ENCODE measurements at regions not wholly inside any gene's neighbourhood (a gene's known extent, or its start where the extent isn't known, plus 50 kb on each side); places are given as distances from the start of the nearest gene placed in this dataset.

GRCh38 chr6:166774770-166775169 is 147.7 kb upstream of the RPS6KA2 start:
- DNase-seq (ENCODE audit: low read depth), result no peak

GRCh38 chr6:166774292-166774691 is 147.2 kb upstream of the RPS6KA2 start:
- DNase-seq (ENCODE audit: low read depth), result no peak

- no peak for DNase-seq (ENCODE audit: low read depth)
Observed at GRCh38 chr6:166772518-166772917, 145.5 kb upstream of the RPS6KA2 start.

- no peak for DNase-seq (ENCODE audit: low read depth)
Observed at GRCh38 chr6:166771701-166772100, 144.7 kb upstream of the RPS6KA2 start.

- DNase-seq (ENCODE audit: low read depth), result no peak
Observed at GRCh38 chr6:166770216-166771116, 143.4 kb upstream of the RPS6KA2 start.

- no peak for DNase-seq (ENCODE audit: low read depth)
Observed at GRCh38 chr6:166769648-166770047, 142.6 kb upstream of the RPS6KA2 start.

GRCh38 chr6:166768761-166769160 is 141.7 kb upstream of the RPS6KA2 start:
- no peak for DNase-seq (ENCODE audit: low read depth)

GRCh38 chr6:166767230-166767629 is 140.2 kb upstream of the RPS6KA2 start:
- DNase-seq (ENCODE audit: low read depth), result no peak

GRCh38 chr6:166766769-166767168 is 139.7 kb upstream of the RPS6KA2 start:
- DNase-seq (ENCODE audit: low read depth), result no peak

- no peak for DNase-seq (ENCODE audit: low read depth)
Observed at GRCh38 chr6:166765234-166765541, 138.1 kb upstream of the RPS6KA2 start.

- DNase-seq (ENCODE audit: low read depth), result no peak
Observed at GRCh38 chr6:166764473-166765233, 137.6 kb upstream of the RPS6KA2 start.

GRCh38 chr6:166763606-166764472 is 136.8 kb upstream of the RPS6KA2 start:
- DNase-seq (ENCODE audit: low read depth), result no peak

- DNase-seq (ENCODE audit: low read depth), result no peak
Observed at GRCh38 chr6:166761801-166762200, 134.8 kb upstream of the RPS6KA2 start.

GRCh38 chr6:166760288-166760687 is 133.2 kb upstream of the RPS6KA2 start:
- no peak for DNase-seq (ENCODE audit: low read depth)

GRCh38 chr6:166758136-166758704 is 131.2 kb upstream of the RPS6KA2 start:
- DNase-seq (ENCODE audit: low read depth), result no peak

GRCh38 chr6:166757232-166758135 is 130.4 kb upstream of the RPS6KA2 start:
- DNase-seq (ENCODE audit: low read depth), result peak; percentile 17

- DNase-seq (ENCODE audit: low read depth), result no peak
Observed at GRCh38 chr6:166754218-166755030, 127.4 kb upstream of the RPS6KA2 start.

- no peak for DNase-seq (ENCODE audit: low read depth)
Observed at GRCh38 chr6:166752928-166753721, 126.1 kb upstream of the RPS6KA2 start.

GRCh38 chr6:166752097-166752496 is 125.0 kb upstream of the RPS6KA2 start:
- DNase-seq (ENCODE audit: low read depth), result no peak
